K562 (cell line): ENCODE measurements at regions not wholly inside any gene's neighbourhood (a gene's known extent, or its start where the extent isn't known, plus 50 kb on each side); places are given as distances from the start of the nearest gene placed in this dataset.

Experiments used
- ATAC-seq: fragments of 200-7000 bp; cut with Tn5 transposase; 3 replicates; pipeline ENCODE4 v1.9.1; 2020; ENCODE audit warnings: moderate library complexity
- BruUV-seq: library from RNA; stranded (reverse); fragments of 400-500 nt; replicated peaks from 2 replicates; lab custom pipeline; 2021; lab: Mats Ljungman, UMichigan
- CTCF ChIA-PET: fragments of 300-600 bp; formaldehyde crosslinking; extraction: SDS; loops from one replicate; lab custom pipeline; 2021; ENCODE audit warnings: low intra/inter-chr PET ratio; lab: Yijun Ruan, JAX
- POLR2A ChIA-PET: fragments of 300-600, 350-650 bp; sonication (Branson Sonifier 250); formaldehyde crosslinking; extraction: SDS; loops from one replicate; lab custom pipeline; 2021; ENCODE audit warnings: antibody characterized with exemption, inconsistent platforms; lab: Yijun Ruan, JAX
- DNase-seq, 4 experiments: peaks; one replicate each; pipeline versions ENCODE4 v3.0.0 to v3.0.0-alpha.2; 2011 to 2018; ENCODE audit warnings: low spot score in 3 of 4, mixed read lengths in 3 of 4; ENCODE audit errors: extremely low read depth in 1 of 4
- FAIRE-seq: peaks from 2 replicates; lab custom pipeline; 2011; peaks lifted over from hg19 to GRCh38; lab: Jason Lieb, UNC
- H2AFZ ChIP-seq: 2 replicates; pipeline ENCODE4 v1.6.0; 2011; ENCODE audit warnings: low read depth, low read length, control low read depth, inconsistent platforms
- H3K27ac ChIP-seq: fragments of 200-600 bp; 3 replicates; pipeline ENCODE4 v1.8.0; 2011; ENCODE audit warnings: low read depth, mild to moderate bottlenecking, control low read depth, inconsistent platforms, low read length, moderate library complexity, mixed read lengths; ENCODE audit errors: extremely low read depth
- H3K27me3 ChIP-seq, 2 experiments: fragments of 300-600 bp in 1 of 2; 2 replicates in 1 of 2; 3 replicates in 1 of 2; pipeline versions ENCODE4 v1.6.0 to v1.8.0; 2011; ENCODE audit warnings: inconsistent platforms in 2 of 2, low read length in 2 of 2, mild to moderate bottlenecking in 1 of 2, mixed read lengths in 1 of 2, moderate library complexity in 1 of 2; ENCODE audit not compliant: control insufficient read depth in 2 of 2, insufficient read depth in 2 of 2
- H3K36me3 ChIP-seq: fragments of 300-600 bp; 3 replicates; pipeline ENCODE4 v1.8.0; 2011; ENCODE audit warnings: mild to moderate bottlenecking, low read length, inconsistent platforms; ENCODE audit not compliant: control insufficient read depth, insufficient read depth
- H3K4me1 ChIP-seq, 2 experiments: fragments of 200-600 bp in 1 of 2; replicated peaks in 1 of 2; 2 replicates in 1 of 2; 3 replicates in 1 of 2; pipeline versions ENCODE4 v1.5.1 to v1.8.0; 2011; ENCODE audit warnings: inconsistent platforms in 2 of 2, low read length in 2 of 2, mild to moderate bottlenecking in 1 of 2, mixed read lengths in 1 of 2, moderate library complexity in 1 of 2; ENCODE audit not compliant: control insufficient read depth in 2 of 2, insufficient read depth in 2 of 2
- H3K4me2 ChIP-seq: 2 replicates; pipeline ENCODE4 v1.6.1; 2011; ENCODE audit warnings: low read length, control low read depth, inconsistent platforms, mixed read lengths; ENCODE audit not compliant: insufficient read depth
- H3K4me3 ChIP-seq: fragments of 200-600 bp; sonication (generic), shearing (Covaris generic); 2 replicates; pipeline ENCODE4 v1.5.1; 2016; ENCODE audit warnings: control low read depth, inconsistent platforms
- H3K79me2 ChIP-seq: fragments of 200-600 bp; 3 replicates; pipeline ENCODE4 v1.8.0; 2011; ENCODE audit warnings: low read length, inconsistent platforms; ENCODE audit not compliant: control insufficient read depth, insufficient read depth
- H3K9ac ChIP-seq, 2 experiments: 2 replicates each; pipeline versions ENCODE4 v1.6.0 to v1.6.1; 2011; ENCODE audit warnings: low read depth in 2 of 2, low read length in 2 of 2, control low read depth in 1 of 2, inconsistent platforms in 1 of 2, mild to moderate bottlenecking in 1 of 2, mixed read lengths in 1 of 2; ENCODE audit not compliant: insufficient read depth in 1 of 2
- H3K9me1 ChIP-seq: one replicate; pipeline ENCODE4 v1.6.0; 2011; ENCODE audit warnings: inconsistent platforms, mild to moderate bottlenecking, low read length, moderate library complexity; ENCODE audit not compliant: control insufficient read depth, insufficient read depth
- H3K9me3 ChIP-seq: replicated peaks from 2 replicates; pipeline ENCODE4 v1.5.1; 2011; ENCODE audit warnings: low read depth, low read length, inconsistent platforms; ENCODE audit not compliant: control insufficient read depth, insufficient read depth
- H4K20me1 ChIP-seq: replicated peaks from 2 replicates; pipeline ENCODE4 v1.6.1; 2011; ENCODE audit warnings: low read length, inconsistent platforms, mixed read lengths; ENCODE audit not compliant: control insufficient read depth, insufficient read depth
- CHD2 ChIP-seq: IDR thresholded peaks from 2 replicates; pipeline ENCODE4 v1.6.1; 2011; ENCODE audit warnings: low read depth, low read length
- DLX4 ChIP-seq: fragments of 250-450 bp; sonication (Bioruptor Pico); IDR thresholded peaks from 2 replicates; pipeline ENCODE4 v1.6.1; 2021; ENCODE audit warnings: mild to moderate bottlenecking
- E2F1 ChIP-seq: sonication (generic); formaldehyde crosslinking; IDR thresholded peaks from 2 replicates; pipeline ENCODE4 v1.8.1; 2023; ENCODE audit warnings: mild to moderate bottlenecking, missing genetic modification reagents, moderate library complexity
- ELF1 ChIP-seq: fragments of 200-800 bp; sonication (Bioruptor generic); IDR thresholded peaks from 2 replicates; pipeline ENCODE4 v1.6.1; 2016; ENCODE audit warnings: missing genetic modification characterization, missing compliant biosample characterization
- KDM2B ChIP-seq: fragments of 250-450 bp; sonication (Bioruptor Pico); IDR thresholded peaks from 2 replicates; pipeline ENCODE4 v1.8.0; 2021; ENCODE audit warnings: mild to moderate bottlenecking, moderate library complexity
- KDM5B ChIP-seq: fragments of 200-600 bp; sonication (generic); IDR thresholded peaks from 2 replicates; pipeline ENCODE4 v1.6.1; 2012; ENCODE audit warnings: low read depth, mild to moderate bottlenecking, moderate library complexity, low read length, control low read depth, inconsistent platforms; ENCODE audit not compliant: insufficient replicate concordance
- NR4A1 ChIP-seq, 2 experiments: fragments of 250-450 bp in 1 of 2; fragments of 450-650 bp in 1 of 2; sonication (Bioruptor Pico) in 1 of 2; IDR thresholded peaks; 2 replicates each; pipeline versions ENCODE4 v1.4.0 to v1.6.1; 2016 to 2020; ENCODE audit warnings: mild to moderate bottlenecking in 2 of 2, missing compliant biosample characterization in 1 of 2, missing genetic modification characterization in 1 of 2, moderate library complexity in 1 of 2
- RBBP5 ChIP-seq: fragments of 200-600 bp; sonication (generic); IDR thresholded peaks from 2 replicates; pipeline ENCODE4 v1.6.1; 2012; ENCODE audit warnings: borderline replicate concordance, mild to moderate bottlenecking, low read length, control low read depth, inconsistent platforms; ENCODE audit not compliant: insufficient read depth, poor library complexity, severe bottlenecking
- RBM15 ChIP-seq: fragments of 200-400 bp; formaldehyde crosslinking; IDR thresholded peaks from 2 replicates; pipeline ENCODE4 v1.6.1; 2018; ENCODE audit warnings: mild to moderate bottlenecking, low read length, moderate library complexity; ENCODE audit not compliant: insufficient read depth
- RBM17 ChIP-seq: fragments of 200-400 bp; formaldehyde crosslinking; IDR thresholded peaks from 2 replicates; pipeline ENCODE4 v1.6.1; 2017; ENCODE audit warnings: low read depth, mild to moderate bottlenecking, low read length, borderline replicate concordance
- SIN3A ChIP-seq, 2 experiments: fragments of 150-350 bp in 1 of 2; IDR thresholded peaks; 2 replicates each; pipeline ENCODE4 v1.6.1; 2011 to 2016; ENCODE audit warnings: borderline replicate concordance in 2 of 2, low read depth in 2 of 2, low read length in 2 of 2, mild to moderate bottlenecking in 2 of 2, moderate library complexity in 2 of 2; ENCODE audit not compliant: control insufficient read depth in 1 of 2
- SMARCE1 ChIP-seq: fragments of 450-650 bp; IDR thresholded peaks from 2 replicates; pipeline ENCODE4 v1.7.1; 2016; ENCODE audit warnings: mild to moderate bottlenecking
- SREBF2 ChIP-seq: sonication (generic); formaldehyde crosslinking; IDR thresholded peaks from 2 replicates; pipeline ENCODE4 v1.4.0; 2020; ENCODE audit warnings: mild to moderate bottlenecking, missing genetic modification reagents
- STAG1 ChIP-seq: sonication (generic); formaldehyde crosslinking; IDR thresholded peaks from 2 replicates; pipeline ENCODE4 v1.5.0; 2020; ENCODE audit warnings: missing genetic modification reagents, borderline replicate concordance
- ZEB2 ChIP-seq: fragments of 450-650 bp; IDR thresholded peaks from 2 replicates; pipeline ENCODE4 v1.6.1; 2016
- WGBS: fragments of 100-300 bp; shearing (Covaris generic); methylation state at CpG from one replicate; pipeline ENCODE4 v1.1.6; 2016; ENCODE audit warnings: low coverage, mixed read lengths; ENCODE audit not compliant: insufficient coverage; ENCODE audit errors: missing lambda C conversion rate; 5-methylcytosine and 5-hydroxymethylcytosine counted together
- in situ Hi-C: fragments of 300-500 bp; cut with MboI; formaldehyde crosslinking; loops from 4 replicates; pipeline ENCODE4 v1.15.0; 2018; ENCODE audit warnings: inconsistent platforms, mixed read lengths
- intact Hi-C: fragments of 100-400 bp; cut with micrococcal nuclease; formaldehyde crosslinking; loops from 2 replicates; pipeline ENCODE4 v1.14.2; 2022

- TF ChIP-seq NR4A1 (CRISPR knock-in tag; IDR thresholded peaks at IDR 0.05) (no peak), NR4A1 (tag; IDR thresholded peaks at IDR 0.05) (no peak), SMARCE1 (no peak), E2F1 (CRISPR knock-in tag) (no peak), ZEB2 (no peak), STAG1 (CRISPR knock-in tag) (no peak), SIN3A (IDR thresholded peaks at IDR 0.05; ENCODE audit: borderline replicate concordance in 2 of 2, control insufficient read depth in 1 of 2, low read depth in 2 of 2, low read length in 2 of 2) (no peak), RBBP5 (no peak), KDM5B (no peak)
- TF ChIP-seq, all 486 proteins: peak for 0
Measured at GRCh38 chr15:38795471-38796245, 231.0 kb upstream of the RASGRP1 start (continued).

GRCh38 chr15:38796589-38796988, 232.0 kb upstream of the RASGRP1 start:
- Histone ChIP-seq H3K27ac (no peak overlapping the region), H4K20me1 (no peaks in the 10 kb centered on the region), H3K9me3 (no peaks in the 10 kb centered on the region), H3K9me1 (no peaks in the 10 kb centered on the region), H3K4me3 (no peak overlapping the region), H3K4me2 (no peak overlapping the region), H3K9ac (no peak overlapping the region), H3K79me2 (no peaks in the 10 kb centered on the region), H2AFZ (no peak overlapping the region), H3K4me1 (no peaks in the 10 kb centered on the region), H3K36me3 (no peaks in the 10 kb centered on the region), H3K27me3 (no peaks in the 10 kb centered on the region)
- WGBS: 2% methylated on average over 3 of the region's 3 CpGs
- CTCF ChIA-PET: no interaction called here
- BruUV-seq: no TSS peak
- in situ Hi-C loops: no loop called here
- no peak for ATAC-seq
- FAIRE-seq: no peak
- DNase-seq: no peak
- intact Hi-C loops: no loop called here
- TF ChIP-seq KDM2B (CRISPR knock-in tag): no peak
- no peak for TF ChIP-seq RBM15
- TF ChIP-seq SREBF2: no peak
- no peak for TF ChIP-seq ELF1 (tag)
- no peak for TF ChIP-seq RBM17
- no peak for TF ChIP-seq DLX4 (CRISPR knock-in tag)
- no peak for TF ChIP-seq CHD2
- POLR2A ChIA-PET: no interaction called here
